D721Med (cell line): ENCODE measurements at regions not wholly inside any gene's neighbourhood (a gene's known extent, or its start where the extent isn't known, plus 50 kb on each side); places are given as distances from the start of the nearest gene placed in this dataset.

Source experiments
- DNase-seq: peaks from one replicate; pipeline ENCODE4 v3.0.0; 2011; ENCODE audit warnings: low spot score; ENCODE audit not compliant: insufficient read length
- FAIRE-seq: peaks from 2 replicates; lab custom pipeline; 2011; peaks lifted over from hg19 to GRCh38; lab: Jason Lieb, UNC
- CTCF ChIP-seq: IDR thresholded peaks from 2 replicates; pipeline ENCODE4 v1.5.1; 2012; ENCODE audit warnings: mild to moderate bottlenecking, control low read depth; ENCODE audit not compliant: insufficient read depth; ENCODE audit errors: missing control alignments

- no peak for FAIRE-seq
- no peak for TF ChIP-seq CTCF
- no peak for DNase-seq
These were observed 78.9 kb downstream of the CD24 start for GRCh38 chr6:106895703-106896040.

GRCh38 chr6:106894978-106895702 is 79.4 kb downstream of the CD24 start:
- FAIRE-seq = no peak
- no peak for TF ChIP-seq CTCF
- DNase-seq = no peak

GRCh38 chr6:106892186-106892585 is 82.3 kb downstream of the CD24 start:
- DNase-seq = no peak
- no peak for FAIRE-seq
- no peak for TF ChIP-seq CTCF

GRCh38 chr6:106890447-106890846 is 84.1 kb downstream of the CD24 start:
- FAIRE-seq = no peak
- TF ChIP-seq CTCF = no peak

GRCh38 chr6:106889692-106890091 is 84.8 kb downstream of the CD24 start:
- FAIRE-seq (no peak), DNase-seq (no peak)
- TF ChIP-seq CTCF = no peak

More at GRCh38 chr6:106890447-106890846, 84.1 kb downstream of the CD24 start:
- DNase-seq = no peak

- TF ChIP-seq CTCF = no peak
- FAIRE-seq = no peak
- DNase-seq = no peak
These were observed 87.4 kb downstream of the CD24 start for GRCh38 chr6:106886922-106887797.
